Brain microvascular endothelial cell (primary cell): ENCODE measurements at regions not wholly inside any gene's neighbourhood (a gene's known extent, or its start where the extent isn't known, plus 50 kb on each side); places are given as distances from the start of the nearest gene placed in this dataset.

ENCODE experiments used
- DNase-seq: peaks from one replicate; pipeline ENCODE4 v3.0.0-alpha.2; 2020
- H3K27ac ChIP-seq: fragments of 250-450 bp; sonication (Bioruptor Pico); 2 replicates; pipeline ENCODE4 v1.5.1; 2020; ENCODE audit warnings: mild to moderate bottlenecking, moderate library complexity
- H3K27me3 ChIP-seq: fragments of 250-450 bp; sonication (Bioruptor Pico); replicated peaks from 2 replicates; pipeline ENCODE4 v1.5.1; 2020; ENCODE audit warnings: mild to moderate bottlenecking
- H3K36me3 ChIP-seq: fragments of 250-450 bp; sonication (Bioruptor Pico); replicated peaks from 2 replicates; pipeline ENCODE4 v1.5.1; 2020; ENCODE audit warnings: mild to moderate bottlenecking
- H3K4me3 ChIP-seq: 2 replicates; pipeline ENCODE4 v1.5.1; 2011; ENCODE audit warnings: low read depth, mild to moderate bottlenecking, control low read depth, low read length, moderate library complexity
- CTCF ChIP-seq: IDR thresholded peaks from 2 replicates; pipeline ENCODE4 v1.5.1; 2011; ENCODE audit warnings: low read depth, mild to moderate bottlenecking, moderate library complexity, low read length, control low read depth, inconsistent platforms; ENCODE audit errors: missing control alignments
- in situ Hi-C: cut with HindIII; loops from 2 replicates; pipeline ENCODE4 v1.10.0; 2017; ENCODE audit warnings: low sequenced_read_pairs, low pct_ligation_motif_present

GRCh38 chr18:34086370-34086769 is 138.3 kb downstream of the NOL4 start:
- in situ Hi-C loops, result no loop called here
- TF ChIP-seq CTCF, result no peak
- H3K36me3 ChIP-seq, result no peaks in the 10 kb centered on the region
- no peak overlapping the region for H3K4me3 ChIP-seq
- H3K27me3 ChIP-seq, result no peaks in the 10 kb centered on the region
- DNase-seq, result no peak
- no peak overlapping the region for H3K27ac ChIP-seq

- no peak overlapping the region for H3K27ac ChIP-seq
- no peak for TF ChIP-seq CTCF
Observed at GRCh38 chr18:34085140-34085739, 139.5 kb downstream of the NOL4 start.

GRCh38 chr18:34084635-34085034 is 140.1 kb downstream of the NOL4 start:
- Histone ChIP-seq H3K27me3 (no peaks in the 10 kb centered on the region), H3K27ac (no peak overlapping the region), H3K4me3 (no peak overlapping the region), H3K36me3 (no peaks in the 10 kb centered on the region)
- in situ Hi-C loops, result no loop called here
- no peak for DNase-seq
- TF ChIP-seq CTCF, result no peak

More at GRCh38 chr18:34085140-34085739, 139.5 kb downstream of the NOL4 start:
- DNase-seq, result no peak
- Histone ChIP-seq H3K4me3 (no peak overlapping the region), H3K27me3 (no peaks in the 10 kb centered on the region), H3K36me3 (no peaks in the 10 kb centered on the region)
- in situ Hi-C loops, result no loop called here

- no peak for DNase-seq
- no peaks in the 10 kb centered on the region for H3K27me3 ChIP-seq
- no peaks in the 10 kb centered on the region for H3K36me3 ChIP-seq
- H3K27ac ChIP-seq, result no peak overlapping the region
- TF ChIP-seq CTCF, result no peak
- in situ Hi-C loops, result no loop called here
- H3K4me3 ChIP-seq, result no peak overlapping the region
Observed at GRCh38 chr18:34083910-34084535, 140.7 kb downstream of the NOL4 start.

- TF ChIP-seq CTCF, result no peak
- no peak for DNase-seq
- Histone ChIP-seq H3K36me3 (no peaks in the 10 kb centered on the region), H3K27me3 (no peaks in the 10 kb centered on the region), H3K27ac (no peak overlapping the region), H3K4me3 (no peak overlapping the region)
- in situ Hi-C loops, result no loop called here
Observed at GRCh38 chr18:34077599-34077998, 147.1 kb downstream of the NOL4 start.
